ENCODE measurements at regions not wholly inside any gene's neighbourhood (a gene's known extent, or its start where the extent isn't known, plus 50 kb on each side); places are given as distances from the start of the nearest gene placed in this dataset.

DNA sequence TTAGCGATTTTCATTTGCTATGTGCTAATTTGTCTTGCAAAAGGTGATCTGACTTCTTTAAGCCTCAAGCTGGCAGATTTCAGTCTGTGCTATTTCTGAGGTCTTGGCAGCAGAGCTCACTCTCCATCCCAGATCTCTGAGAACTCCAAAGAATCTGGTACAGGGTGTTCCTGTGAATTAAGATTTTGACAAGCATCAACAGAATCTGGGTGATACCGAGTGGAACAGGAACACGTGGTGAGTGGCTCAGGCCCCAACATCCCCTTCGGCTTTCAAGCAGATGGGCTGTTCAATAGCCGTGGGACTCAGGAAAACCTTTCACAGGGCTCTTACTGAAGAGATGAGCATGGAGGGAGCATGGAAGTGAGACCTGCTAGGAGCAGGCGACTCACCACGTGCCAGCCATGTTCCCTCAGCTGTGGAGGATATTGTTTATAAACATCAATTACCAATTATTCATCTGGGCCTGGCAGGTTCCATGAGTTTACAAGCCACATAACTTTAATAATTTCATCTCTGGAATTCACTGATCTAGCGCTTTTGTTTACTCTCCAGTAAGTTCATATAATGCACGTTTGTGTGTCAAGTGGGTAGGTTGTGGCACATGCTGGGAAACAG is 103.4 kb upstream of the SELENOK start:
- TF ChIP-seq JUND (IDR thresholded peaks at IDR 0.05; ENCODE audit: borderline replicate concordance, low read depth, low read length) (no peak), JUND (tag; IDR thresholded peaks at IDR 0.05; ENCODE audit: borderline replicate concordance, low read depth, low read length) (no peak), JUN (IDR thresholded peaks at IDR 0.05; ENCODE audit: borderline replicate concordance, low read depth, low read length) (no peak), JUN (CRISPR knock-in tag; IDR thresholded peaks at IDR 0.05; ENCODE audit: borderline replicate concordance) (no peak), CHD4 (IDR thresholded peaks at IDR 0.05; ENCODE audit: insufficient read depth, insufficient replicate concordance, low read depth, low read length, poor library complexity, severe bottlenecking) (no peak)
- TF ChIP-seq, protein P1, sequence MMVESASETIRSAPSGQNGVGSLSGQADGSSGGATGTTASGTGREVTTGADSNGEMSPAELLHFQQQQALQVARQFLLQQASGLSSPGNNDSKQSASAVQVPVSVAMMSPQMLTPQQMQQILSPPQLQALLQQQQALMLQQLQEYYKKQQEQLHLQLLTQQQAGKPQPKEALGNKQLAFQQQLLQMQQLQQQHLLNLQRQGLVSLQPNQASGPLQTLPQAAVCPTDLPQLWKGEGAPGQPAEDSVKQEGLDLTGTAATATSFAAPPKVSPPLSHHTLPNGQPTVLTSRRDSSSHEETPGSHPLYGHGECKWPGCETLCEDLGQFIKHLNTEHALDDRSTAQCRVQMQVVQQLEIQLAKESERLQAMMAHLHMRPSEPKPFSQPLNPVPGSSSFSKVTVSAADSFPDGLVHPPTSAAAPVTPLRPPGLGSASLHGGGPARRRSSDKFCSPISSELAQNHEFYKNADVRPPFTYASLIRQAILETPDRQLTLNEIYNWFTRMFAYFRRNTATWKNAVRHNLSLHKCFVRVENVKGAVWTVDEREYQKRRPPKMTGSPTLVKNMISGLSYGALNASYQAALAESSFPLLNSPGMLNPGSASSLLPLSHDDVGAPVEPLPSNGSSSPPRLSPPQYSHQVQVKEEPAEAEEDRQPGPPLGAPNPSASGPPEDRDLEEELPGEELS (CRISPR knock-in tag; IDR thresholded peaks at IDR 0.05; ENCODE audit: borderline replicate concordance) = no peak

All from K562 (cell line).